GM21717 (cell line): ENCODE measurements at regions not wholly inside any gene's neighbourhood (a gene's known extent, or its start where the extent isn't known, plus 50 kb on each side); places are given as distances from the start of the nearest gene placed in this dataset.

Source experiments
- ATAC-seq: cut with Tn5 transposase; IDR thresholded peaks from one replicate; pipeline ENCODE4 v1.9.1; 2021; ENCODE audit warnings: mild to moderate bottlenecking, moderate library complexity; ENCODE audit not compliant: unreplicated experiment

- ATAC-seq, result no peak
These were observed 329.7 kb downstream of the FSIP2 start for GRCh38 chr2:186068139-186068801.

GRCh38 chr2:186069676-186070075 lies 331.1 kb downstream of the FSIP2 start:
- ATAC-seq, result no peak

- ATAC-seq, result no peak
These were observed 346.6 kb downstream of the FSIP2 start for GRCh38 chr2:186085226-186085625.

GRCh38 chr2:186093174-186093573 lies 354.6 kb downstream of the FSIP2 start:
- no peak for ATAC-seq

- no peak for ATAC-seq
These were observed 360.2 kb downstream of the FSIP2 start for GRCh38 chr2:186098821-186099220.

GRCh38 chr2:186099826-186100225 lies 361.2 kb downstream of the FSIP2 start:
- no peak for ATAC-seq

- ATAC-seq, result no peak
These were observed 362.0 kb downstream of the FSIP2 start for GRCh38 chr2:186100636-186101035.

- ATAC-seq, result no peak
These were observed 363.0 kb downstream of the FSIP2 start for GRCh38 chr2:186101616-186102015.

GRCh38 chr2:186103276-186103675 lies 364.7 kb downstream of the FSIP2 start:
- ATAC-seq, result no peak

GRCh38 chr2:186105016-186105724 lies 366.6 kb downstream of the FSIP2 start:
- ATAC-seq, result no peak

- no peak for ATAC-seq
These were observed 369.9 kb downstream of the FSIP2 start for GRCh38 chr2:186108470-186108869.

GRCh38 chr2:186113284-186113683 lies 372.8 kb upstream of the ZC3H15 start:
- ATAC-seq, result no peak

GRCh38 chr2:186125156-186125555 lies 360.9 kb upstream of the ZC3H15 start:
- ATAC-seq, result no peak

GRCh38 chr2:186125625-186126024 lies 360.4 kb upstream of the ZC3H15 start:
- no peak for ATAC-seq

- no peak for ATAC-seq
These were observed 359.9 kb upstream of the ZC3H15 start for GRCh38 chr2:186126181-186126580.

GRCh38 chr2:186129767-186130581 lies 356.1 kb upstream of the ZC3H15 start:
- no peak for ATAC-seq

- no peak for ATAC-seq
These were observed 355.1 kb upstream of the ZC3H15 start for GRCh38 chr2:186130748-186131641.

GRCh38 chr2:186135686-186136085 lies 350.4 kb upstream of the ZC3H15 start:
- no peak for ATAC-seq

- no peak for ATAC-seq
These were observed 349.2 kb upstream of the ZC3H15 start for GRCh38 chr2:186136860-186137259.

- ATAC-seq, result no peak
These were observed 347.2 kb upstream of the ZC3H15 start for GRCh38 chr2:186138845-186139244.

GRCh38 chr2:186159101-186159500 lies 327.0 kb upstream of the ZC3H15 start:
- ATAC-seq, result no peak
